Tibial artery (tissue), 4 donors: ENCODE measurements at regions not wholly inside any gene's neighbourhood (a gene's known extent, or its start where the extent isn't known, plus 50 kb on each side); places are given as distances from the start of the nearest gene placed in this dataset.

Source experiments
- DNase-seq, 2 donors: peaks; one replicate each; pipeline ENCODE4 v3.0.0-alpha.2; 2019
- H3K27ac ChIP-seq, 2 donors: fragments of 200-600 bp; sonication (generic) in 1 of 2; 1 replicate in 1 of 2; 2 replicates in 1 of 2; pipeline ENCODE4 v1.5.1; 2018 to 2019; ENCODE audit warnings: mild to moderate bottlenecking in 1 of 2
- H3K27me3 ChIP-seq, 2 donors: fragments of 200-600 bp; sonication (generic) in 1 of 2; one replicate each; pipeline versions ENCODE4 v1.5.1 to v1.6.0; 2016 to 2019
- H3K36me3 ChIP-seq, 3 donors: fragments of 200-600 bp; sonication (generic) in 2 of 3; one replicate each; pipeline ENCODE4 v1.5.1; 2016 to 2019; ENCODE audit warnings: mild to moderate bottlenecking in 2 of 3
- H3K4me1 ChIP-seq, 4 donors: fragments of 200-600 bp; sonication (generic) in 2 of 4; 1 replicate in 3 of 4; 2 replicates in 1 of 4; pipeline ENCODE4 v1.5.1; 2016 to 2019
- H3K4me3 ChIP-seq, 2 donors: fragments of 200-600 bp; sonication (generic) in 1 of 2; 1 replicate in 1 of 2; 2 replicates in 1 of 2; pipeline ENCODE4 v1.5.1; 2018 to 2019; ENCODE audit warnings: mild to moderate bottlenecking in 2 of 2
- H3K9me3 ChIP-seq, 3 donors: fragments of 200-600 bp; sonication (generic) in 1 of 3; one replicate each; pipeline ENCODE4 v1.5.1; 2016 to 2019
- CTCF ChIP-seq, 2 experiments: fragments of 200-600 bp in 1 of 2; fragments of 450-650 bp in 1 of 2; IDR thresholded peaks; one replicate each; pipeline ENCODE4 v1.5.1; 2017 to 2019; ENCODE audit warnings: antibody characterized with exemption in 2 of 2, mild to moderate bottlenecking in 1 of 2, moderate library complexity in 1 of 2
- intact Hi-C: fragments of 100-400 bp; cut with DNase I; formaldehyde crosslinking; loops from one replicate; pipeline ENCODE4 v1.15.0; 2023; ENCODE audit warnings: low total_unique reads

DNA sequence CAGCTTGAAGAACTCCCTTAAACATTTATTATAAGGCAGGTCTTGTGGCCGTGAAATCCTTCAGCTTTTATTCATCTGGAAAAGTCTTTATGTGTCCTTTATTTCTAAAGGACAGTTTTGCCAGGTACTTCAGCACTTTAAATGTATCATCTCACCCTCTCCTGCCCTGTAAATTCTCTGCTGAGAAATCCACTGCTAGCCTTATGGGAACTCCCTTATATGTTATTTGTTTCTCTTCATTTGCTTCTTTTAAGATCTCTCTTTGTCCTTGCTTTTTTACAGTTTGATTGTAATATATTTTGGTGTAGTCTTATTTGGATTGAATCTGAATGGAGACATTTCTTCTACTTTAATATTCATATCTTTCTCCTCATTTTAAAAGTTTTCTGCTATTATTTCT, 86.7 kb upstream of the RBMS3 start:
- H3K27ac ChIP-seq, result no peak overlapping the region
- no peak overlapping the region for H3K4me3 ChIP-seq
- TF ChIP-seq CTCF (IDR thresholded peaks at IDR 0.05), result no peak
- peaks cover 0 to 6% (median 0%) of the 10 kb centered on the region in 3 donors for H3K9me3 ChIP-seq
- intact Hi-C loops, result no loop called here
- H3K27me3 ChIP-seq, result no peaks in the 10 kb centered on the region
- no peak for DNase-seq
- H3K4me1 ChIP-seq, result no peaks in the 10 kb centered on the region
- H3K36me3 ChIP-seq, result no peaks in the 10 kb centered on the region

- TF ChIP-seq CTCF (IDR thresholded peaks at IDR 0.05), result no peak
- Histone ChIP-seq H3K4me1 (no peaks in the 10 kb centered on the region), H3K36me3 (no peaks in the 10 kb centered on the region), H3K27me3 (no peaks in the 10 kb centered on the region), H3K27ac (no peak overlapping the region), H3K4me3 (no peak overlapping the region), H3K9me3 (peaks cover 0 to 6% (median 0%) of the 10 kb centered on the region in 3 donors)
- DNase-seq, result no peak
- intact Hi-C loops, result no loop called here
Measured at GRCh38 chr3:29195056-29195455, 85.8 kb upstream of the RBMS3 start.

DNA sequence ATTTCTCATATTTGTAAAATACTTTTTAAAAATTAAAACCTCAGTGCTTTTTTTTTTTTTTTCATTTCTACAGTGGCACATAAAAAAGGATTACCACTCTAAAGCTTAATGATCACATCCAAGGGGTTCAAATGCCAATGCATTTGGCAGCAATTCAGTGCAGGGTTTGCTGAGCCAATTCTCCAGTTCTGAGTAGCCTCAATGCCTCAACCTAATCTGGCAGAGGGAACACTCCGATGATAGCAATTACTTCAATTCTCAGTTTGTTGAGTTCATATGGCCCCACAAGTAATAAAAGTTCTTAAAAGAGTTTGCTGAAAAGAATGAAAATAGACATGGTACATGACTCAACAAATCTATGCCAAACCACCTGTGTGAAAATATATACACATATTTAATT, 79.3 kb upstream of the RBMS3 start:
- Histone ChIP-seq H3K4me1 (no peaks in the 10 kb centered on the region), H3K27ac (no peak overlapping the region), H3K27me3 (no peaks in the 10 kb centered on the region), H3K9me3 (no peaks in the 10 kb centered on the region), H3K4me3 (no peak overlapping the region), H3K36me3 (no peaks in the 10 kb centered on the region)
- intact Hi-C loops, result no loop called here
- no peak for TF ChIP-seq CTCF (IDR thresholded peaks at IDR 0.05)
- no peak for DNase-seq

GRCh38 chr3:29202378-29202777, 78.5 kb upstream of the RBMS3 start:
- H3K4me1 ChIP-seq, result no peaks in the 10 kb centered on the region
- H3K4me3 ChIP-seq, result no peak overlapping the region
- no peak overlapping the region for H3K27ac ChIP-seq
- H3K27me3 ChIP-seq, result no peaks in the 10 kb centered on the region
- intact Hi-C loops, result no loop called here
- H3K9me3 ChIP-seq, result no peaks in the 10 kb centered on the region
- H3K36me3 ChIP-seq, result no peaks in the 10 kb centered on the region
- DNase-seq, result no peak
- TF ChIP-seq CTCF (IDR thresholded peaks at IDR 0.05), result no peak

GRCh38 chr3:29203851-29204250, 77.0 kb upstream of the RBMS3 start:
- intact Hi-C loops, result no loop called here

More at GRCh38 chr3:29203851-29204250, 77.0 kb upstream of the RBMS3 start:
- no peak for TF ChIP-seq CTCF (IDR thresholded peaks at IDR 0.05)
- no peak overlapping the region for H3K4me3 ChIP-seq
- H3K27ac ChIP-seq, result no peak overlapping the region
- H3K9me3 ChIP-seq, result no peaks in the 10 kb centered on the region
- no peaks in the 10 kb centered on the region for H3K27me3 ChIP-seq
- DNase-seq, result no peak
- H3K36me3 ChIP-seq, result no peaks in the 10 kb centered on the region
- no peaks in the 10 kb centered on the region for H3K4me1 ChIP-seq
